NCI-H526 (cell line): ENCODE measurements at regions not wholly inside any gene's neighbourhood (a gene's known extent, or its start where the extent isn't known, plus 50 kb on each side); places are given as distances from the start of the nearest gene placed in this dataset.
"Not testable (repeated sequence)": the region's sequence is repeated elsewhere in the genome, so short reads cannot be mapped to it uniquely, and the experiment has no call there.

Experiments used
- DNase-seq, 2 experiments: peaks; one replicate each; lab custom pipeline; 2025; lab: John Stamatoyannopoulos, UW

DNA sequence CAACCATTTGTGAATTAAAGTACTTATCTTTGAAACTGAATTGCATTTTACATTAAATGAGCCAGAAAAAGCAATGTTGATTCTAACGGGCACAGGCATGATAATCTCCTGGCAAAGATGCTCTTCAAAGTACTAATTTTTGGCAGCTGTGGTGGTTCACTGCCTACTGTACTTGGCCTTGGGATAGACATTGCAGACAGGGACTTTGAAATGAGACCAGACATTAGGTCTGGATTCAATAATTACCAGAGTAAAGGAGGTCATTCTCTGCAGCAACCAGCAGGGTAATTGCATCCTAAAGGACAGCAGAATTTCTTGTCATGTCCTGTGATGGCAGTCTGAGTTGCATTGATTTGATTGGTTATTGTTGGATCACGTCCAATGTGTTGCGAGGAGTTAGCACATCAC, 986.5 kb downstream of the TDRD15 start:
- DNase-seq = peak in 1 of 2 experiments; percentile 6

DNA sequence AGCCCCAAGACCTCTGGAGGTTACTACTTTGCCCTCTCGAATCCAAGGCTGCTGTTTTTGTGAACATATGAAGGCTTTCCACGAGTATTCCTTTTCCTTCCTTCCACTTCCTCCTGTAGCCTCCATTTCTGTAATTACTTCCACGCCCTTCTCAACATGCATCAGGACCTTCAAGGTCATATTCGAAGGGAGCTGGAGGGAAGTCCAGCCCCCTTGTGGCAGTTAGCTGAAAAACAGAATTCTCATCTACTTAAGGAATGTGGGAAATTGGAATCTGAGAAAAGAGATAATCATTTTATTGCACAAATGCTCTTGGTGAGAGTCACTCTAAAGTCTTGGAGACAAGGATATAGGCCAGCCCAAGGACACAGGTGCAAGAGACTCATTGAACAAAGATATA, 1000.2 kb downstream of the TDRD15 start:
- DNase-seq = peak in 1 of 2 experiments; percentile 29

- no peak for DNase-seq
Measured at GRCh38 chr2:22126106-22126505, 1002.3 kb downstream of the TDRD15 start.

DNA sequence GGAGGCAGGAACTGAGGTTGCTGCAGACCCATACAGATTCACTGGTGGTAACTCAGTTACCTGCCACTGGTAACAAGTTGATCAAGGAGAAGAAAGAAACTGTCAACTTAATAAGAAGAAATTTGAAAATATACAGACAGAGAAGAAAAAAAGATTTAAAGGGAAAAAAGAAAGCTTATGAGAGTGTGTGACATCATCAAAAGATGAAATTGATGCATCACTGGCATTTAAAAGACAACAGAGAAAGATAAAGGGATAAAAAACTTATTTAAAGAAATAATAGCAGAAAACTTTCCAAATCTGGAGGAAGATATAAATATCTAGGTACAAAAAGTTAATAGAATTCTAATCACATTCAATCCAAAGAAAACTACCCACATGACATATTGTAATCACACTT, 1003.2 kb downstream of the TDRD15 start:
- DNase-seq = no peak

DNA sequence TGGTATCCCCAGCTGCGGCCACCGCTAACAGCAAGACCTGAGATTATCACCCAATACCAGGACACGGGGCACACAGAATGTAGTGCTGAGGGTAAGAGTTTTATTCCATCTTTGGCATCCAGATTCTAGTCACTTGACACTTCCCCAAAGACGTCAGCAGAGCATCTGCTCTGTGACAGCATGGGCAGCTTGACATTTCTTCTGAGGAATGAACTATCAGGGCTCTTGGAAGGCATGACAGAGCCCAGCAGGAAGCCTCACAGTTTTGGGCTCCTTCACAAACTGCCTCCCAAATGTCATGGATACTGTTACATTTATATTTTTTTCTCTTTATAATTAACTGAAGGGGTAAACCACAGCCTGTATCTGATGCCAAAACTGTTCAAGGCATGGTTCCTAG, 1010.7 kb downstream of the TDRD15 start:
- no peak for DNase-seq

DNA sequence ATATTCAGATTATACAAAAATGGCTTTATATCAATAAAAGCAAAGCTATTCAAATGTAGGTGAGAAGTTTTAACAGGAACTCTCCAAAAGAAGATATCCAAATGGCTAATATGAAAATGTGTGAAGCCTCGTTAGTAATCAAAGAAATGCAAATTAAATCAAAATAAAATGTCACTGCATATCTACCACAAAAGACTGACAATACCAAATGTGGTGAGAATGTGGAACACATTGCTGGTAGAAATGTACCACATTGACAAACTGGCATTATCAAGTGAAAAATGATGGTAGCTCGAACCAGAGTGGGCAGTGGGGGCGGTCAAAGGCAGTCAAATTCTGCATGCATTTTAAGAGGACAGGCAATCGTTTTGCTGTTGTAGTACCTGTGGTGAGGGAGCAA, 1012.7 kb downstream of the TDRD15 start:
- no peak for DNase-seq

- no peak for DNase-seq
Measured at GRCh38 chr2:22143840-22144239, 1020.1 kb downstream of the TDRD15 start.

DNA sequence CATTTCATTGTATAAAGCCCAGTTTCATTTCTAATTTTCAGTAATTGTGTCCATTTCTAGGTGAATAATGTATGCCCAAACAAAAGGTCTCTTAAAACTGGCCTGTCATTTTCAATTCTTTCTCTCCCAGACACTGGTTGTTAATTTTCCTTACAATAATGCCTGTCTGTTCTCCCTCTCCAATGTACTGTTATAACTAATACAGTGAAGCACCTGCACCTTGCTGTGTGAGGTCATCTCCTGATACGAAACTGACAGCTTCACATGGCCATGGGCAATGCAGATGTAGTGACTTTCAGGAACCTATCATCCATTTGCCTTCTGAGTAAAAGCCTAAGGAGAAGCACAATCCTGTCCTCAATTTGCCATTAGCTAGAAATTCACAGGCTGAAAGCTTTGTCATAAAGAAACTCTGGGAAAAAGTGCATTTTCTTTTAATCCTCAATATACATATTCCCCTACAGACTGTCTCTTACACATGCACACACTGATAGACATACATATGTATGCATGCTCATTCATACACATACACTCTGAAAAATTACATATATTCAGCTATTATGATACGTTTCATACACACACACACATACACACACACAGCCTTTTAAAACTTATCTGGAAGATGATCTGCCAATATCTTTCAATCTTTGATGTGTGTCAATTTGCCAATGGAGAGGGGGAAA, 1030.3 kb downstream of the TDRD15 start:
- DNase-seq = no peak

- DNase-seq = peak in 1 of 2 experiments; percentile 8
Measured at GRCh38 chr2:22156661-22157060, 1032.9 kb downstream of the TDRD15 start.

- no peak for DNase-seq
Measured at GRCh38 chr2:22167256-22167655, 1043.5 kb downstream of the TDRD15 start.

- DNase-seq = no peak
Measured at GRCh38 chr2:22175003-22175402, 1051.2 kb downstream of the TDRD15 start.

- no peak for DNase-seq
Measured at GRCh38 chr2:22185251-22185650, 1061.5 kb downstream of the TDRD15 start.

DNA sequence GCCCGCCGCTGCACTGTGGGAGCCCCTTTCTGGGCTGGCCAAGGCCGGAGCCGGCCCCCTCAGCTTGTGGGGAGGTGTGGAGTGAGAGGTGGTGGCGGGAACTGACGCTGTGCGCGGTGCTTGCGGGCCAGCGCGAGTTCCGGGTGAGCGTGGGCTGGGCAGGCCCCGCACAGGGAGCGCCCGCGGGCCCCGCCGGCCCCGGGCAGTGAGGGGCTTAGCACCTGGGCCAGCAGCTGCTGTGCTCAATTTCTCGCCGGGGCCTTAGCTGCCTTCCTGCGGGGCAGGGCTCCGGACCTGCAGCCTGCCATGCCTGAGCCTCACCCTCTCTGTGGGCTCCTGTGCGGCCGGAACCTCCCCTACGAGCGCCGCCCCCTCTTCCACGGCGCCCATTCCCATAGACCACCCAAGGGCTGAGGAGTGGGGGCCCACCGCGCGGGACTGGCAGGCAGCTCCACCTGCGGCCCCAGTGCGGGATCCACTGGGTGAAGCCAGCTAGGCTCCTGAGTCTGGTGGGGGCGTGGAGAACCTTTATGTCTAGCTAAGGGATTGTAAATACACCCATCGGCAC, 1062.6 kb downstream of the TDRD15 start:
- DNase-seq = not testable (repeated sequence)

GRCh38 chr2:22189893-22190480, 1066.2 kb downstream of the TDRD15 start:
- DNase-seq = no peak

DNA sequence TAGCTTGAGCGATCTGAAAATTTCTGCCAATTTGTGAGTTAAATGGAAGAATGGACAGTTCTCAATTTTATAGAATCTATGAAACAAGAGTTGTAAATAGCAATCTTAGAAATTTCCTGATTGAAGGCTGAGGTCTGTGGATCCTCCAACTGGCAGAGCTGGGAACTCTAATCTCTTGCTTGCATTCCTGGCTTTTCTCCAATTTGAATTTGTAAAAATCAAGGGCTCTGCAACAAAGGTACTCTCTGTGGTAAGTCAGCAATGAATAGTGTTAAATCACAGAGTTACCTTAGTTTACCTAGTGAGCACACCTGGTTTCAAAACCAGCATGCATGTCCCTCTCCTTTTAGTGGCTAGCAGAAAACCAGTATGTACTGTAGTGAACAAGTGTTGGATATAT, 1070.5 kb downstream of the TDRD15 start:
- no peak for DNase-seq

DNA sequence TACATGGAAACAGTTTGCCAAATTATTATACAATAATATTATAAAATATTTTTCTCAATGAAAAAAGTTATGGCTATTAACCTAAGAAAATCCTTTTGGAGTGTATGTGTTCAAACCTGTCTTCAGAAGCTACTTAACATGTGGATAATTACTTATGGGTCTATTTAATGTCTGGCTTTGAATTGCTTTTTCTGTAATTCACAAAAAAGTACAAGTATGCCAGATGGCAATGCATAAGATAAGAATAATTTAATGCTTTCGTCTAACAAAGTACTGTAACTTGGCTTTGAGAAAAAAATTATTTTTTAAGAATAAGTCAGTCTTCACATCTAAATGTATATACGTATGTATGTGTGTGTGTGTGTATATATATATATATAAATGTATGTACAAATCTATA, 1073.0 kb downstream of the TDRD15 start:
- no peak for DNase-seq

DNA sequence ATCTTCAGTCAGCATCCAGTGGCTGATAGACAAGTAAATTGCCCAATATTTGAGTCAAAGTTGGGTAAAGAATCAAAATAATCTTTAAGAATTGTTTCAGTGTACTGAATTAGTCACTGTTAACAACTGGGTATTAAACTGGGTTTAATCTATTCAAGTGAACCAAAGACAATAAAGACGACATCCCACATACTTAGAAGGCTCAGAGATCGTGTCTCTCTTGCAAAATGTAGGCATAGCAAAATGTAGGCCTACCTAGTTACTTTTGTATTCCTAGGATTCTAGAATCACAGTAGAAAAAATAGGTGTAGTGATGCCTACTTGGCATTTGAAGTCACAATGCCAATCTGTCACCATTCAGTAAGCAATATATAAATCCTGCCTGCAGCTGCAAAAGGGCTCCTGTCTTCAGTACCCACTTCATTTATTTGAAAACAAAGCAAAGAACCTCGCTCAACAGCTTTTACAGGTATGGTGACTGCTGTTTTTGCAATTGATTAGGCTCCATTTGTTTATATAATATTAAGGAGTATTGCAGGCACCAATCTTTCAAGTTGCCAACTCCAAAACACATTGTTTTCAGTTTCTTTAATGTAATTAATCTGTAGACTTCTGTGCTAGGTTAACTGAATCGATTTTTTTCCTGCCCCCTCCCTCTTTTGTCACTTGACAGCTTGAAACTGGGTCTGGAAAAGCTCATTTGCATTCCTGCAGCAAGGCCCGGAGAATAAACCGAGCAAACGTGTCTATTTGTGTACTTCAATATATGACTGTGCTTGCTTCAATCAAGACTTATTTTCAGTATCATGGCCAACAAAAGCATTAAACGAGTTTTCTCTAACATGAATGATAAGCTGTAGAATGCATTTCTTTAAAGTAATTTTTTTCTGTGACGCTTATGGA, 1074.9 kb downstream of the TDRD15 start:
- DNase-seq = peak; percentile 7 to 63

GRCh38 chr2:22199994-22200393, 1076.2 kb downstream of the TDRD15 start:
- DNase-seq = no peak

DNA sequence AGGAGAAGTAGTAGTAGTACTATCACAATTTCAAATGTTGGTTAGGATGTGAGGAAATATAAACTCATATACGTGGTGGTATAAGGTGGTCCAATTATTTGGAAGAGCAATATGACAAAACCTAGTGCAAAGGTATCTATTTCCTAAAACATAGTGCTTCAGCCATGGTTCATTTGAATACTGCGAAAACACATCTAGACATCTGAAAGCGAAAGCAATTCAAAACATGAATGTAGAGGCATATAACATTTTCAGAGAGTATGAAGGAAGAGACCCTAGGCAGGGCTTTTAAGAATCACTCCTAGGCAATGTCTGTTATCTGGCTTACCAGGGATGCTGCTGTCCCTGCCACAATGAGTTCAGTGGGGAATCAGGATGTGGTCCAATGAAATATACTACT, 1085.8 kb downstream of the TDRD15 start:
- no peak for DNase-seq

DNA sequence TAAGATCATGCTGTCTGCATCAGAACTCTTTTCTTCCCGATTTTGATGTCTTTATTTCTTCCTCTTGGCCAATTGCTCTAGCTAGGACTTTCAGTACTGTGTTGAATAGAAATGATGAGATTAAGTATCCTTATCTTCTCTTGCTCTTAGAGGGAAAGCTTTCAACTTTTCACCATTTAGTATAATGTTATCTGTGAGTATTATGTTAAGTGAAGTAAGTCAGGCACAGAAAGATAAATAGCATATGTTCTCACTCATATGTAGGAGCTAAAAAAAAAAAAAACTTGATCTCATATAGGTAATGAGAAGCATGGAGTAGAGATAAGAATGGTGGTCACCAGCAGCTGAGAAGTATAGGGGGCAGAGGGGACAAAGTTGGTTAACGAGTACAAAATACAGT, 1089.5 kb downstream of the TDRD15 start:
- DNase-seq = no peak

GRCh38 chr2:22215517-22215916, 1091.7 kb downstream of the TDRD15 start:
- DNase-seq = no peak

DNA sequence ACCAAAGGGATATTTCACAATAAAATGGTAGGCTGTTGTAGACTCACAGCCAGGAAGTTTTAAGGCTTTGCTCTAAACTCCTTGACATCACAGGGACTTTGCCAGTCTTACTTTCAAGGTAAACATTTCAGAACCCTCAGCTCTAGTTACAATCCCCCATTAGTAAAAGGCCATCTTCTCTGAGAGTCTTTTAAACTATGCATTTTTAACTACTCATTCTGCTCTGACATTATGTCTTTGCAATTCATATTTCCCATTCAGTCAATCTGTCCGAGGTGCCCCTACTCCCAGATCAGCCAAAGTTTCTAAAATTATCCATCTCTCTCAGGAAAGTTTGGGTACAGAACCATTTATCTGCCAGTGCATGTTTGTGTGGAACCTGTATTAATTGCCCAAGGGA, 1094.1 kb downstream of the TDRD15 start:
- DNase-seq = no peak

DNA sequence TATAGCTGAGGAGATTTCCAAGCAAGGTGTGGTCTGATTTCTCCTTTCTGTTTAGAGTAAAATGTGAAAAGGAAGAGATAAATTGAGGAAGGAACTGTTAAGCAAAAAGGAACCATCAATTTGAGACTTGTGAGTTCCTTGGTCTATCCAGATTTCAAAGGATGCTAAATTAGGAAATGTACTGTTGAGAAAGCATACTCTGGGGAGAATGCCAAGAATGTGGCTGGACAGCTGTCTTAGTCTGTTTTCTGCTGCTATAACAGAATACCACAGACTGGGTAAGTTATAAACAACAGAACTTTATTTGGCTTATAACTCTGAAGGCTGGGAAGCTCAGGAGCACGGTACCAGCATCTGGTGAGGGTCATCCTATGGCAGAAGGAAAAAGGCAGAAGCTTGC, 1097.2 kb downstream of the TDRD15 start:
- DNase-seq = no peak
